ENCODE measurements at regions not wholly inside any gene's neighbourhood (a gene's known extent, or its start where the extent isn't known, plus 50 kb on each side); places are given as distances from the start of the nearest gene placed in this dataset.

GRCh38 chr6:113632220-113632864 is 224.8 kb upstream of the MARCKS start:
- in situ Hi-C loops (cut with HindIII; ENCODE audit: low pct_ligation_motif_present, low sequenced_read_pairs), result no loop called here
- H3K27me3 ChIP-seq (replicated peaks), result no peaks in the 10 kb centered on the region
- no peaks in the 10 kb centered on the region for H3K36me3 ChIP-seq (replicated peaks)
- peak; percentile 94 for DNase-seq
- TF ChIP-seq CTCF (IDR thresholded peaks at IDR 0.05; ENCODE audit: low read depth, low read length, missing control alignments), result no peak
- peak overlapping the region; percentile 94 for H3K27ac ChIP-seq
- peak overlapping the region; percentile 38 for H3K4me3 ChIP-seq (ENCODE audit: low read depth, low read length)

- no peaks in the 10 kb centered on the region for H3K36me3 ChIP-seq (replicated peaks)
- in situ Hi-C loops (cut with HindIII; ENCODE audit: low pct_ligation_motif_present, low sequenced_read_pairs), result no loop called here
- TF ChIP-seq CTCF (IDR thresholded peaks at IDR 0.05; ENCODE audit: low read depth, low read length, missing control alignments), result no peak
- no peak for DNase-seq
- no peak overlapping the region for H3K4me3 ChIP-seq (ENCODE audit: low read depth, low read length)
- no peaks in the 10 kb centered on the region for H3K27me3 ChIP-seq (replicated peaks)
- H3K27ac ChIP-seq, result no peak overlapping the region
These were observed 223.5 kb upstream of the MARCKS start for GRCh38 chr6:113633638-113634037.

- in situ Hi-C loops (cut with HindIII; ENCODE audit: low pct_ligation_motif_present, low sequenced_read_pairs), result no loop called here
- peak overlapping the region; percentile 34 for H3K27ac ChIP-seq
- peak; percentile 37 for DNase-seq
- H3K4me3 ChIP-seq (ENCODE audit: low read depth, low read length), result no peak overlapping the region
- H3K36me3 ChIP-seq (replicated peaks), result no peaks in the 10 kb centered on the region
- no peaks in the 10 kb centered on the region for H3K27me3 ChIP-seq (replicated peaks)
- no peak for TF ChIP-seq CTCF (IDR thresholded peaks at IDR 0.05; ENCODE audit: low read depth, low read length, missing control alignments)
These were observed 222.6 kb upstream of the MARCKS start for GRCh38 chr6:113634352-113635163.

- H3K36me3 ChIP-seq (replicated peaks), result no peaks in the 10 kb centered on the region
- no peaks in the 10 kb centered on the region for H3K27me3 ChIP-seq (replicated peaks)
- no peak for DNase-seq
- peak overlapping the region; percentile 39 for H3K27ac ChIP-seq
- in situ Hi-C loops (cut with HindIII; ENCODE audit: low pct_ligation_motif_present, low sequenced_read_pairs), result no loop called here
- no peak for TF ChIP-seq CTCF (IDR thresholded peaks at IDR 0.05; ENCODE audit: low read depth, low read length, missing control alignments)
- no peak overlapping the region for H3K4me3 ChIP-seq (ENCODE audit: low read depth, low read length)
These were observed 221.7 kb upstream of the MARCKS start for GRCh38 chr6:113635222-113635986.

GRCh38 chr6:113636357-113636824 is 220.8 kb upstream of the MARCKS start:
- TF ChIP-seq CTCF (IDR thresholded peaks at IDR 0.05; ENCODE audit: low read depth, low read length, missing control alignments), result no peak
- in situ Hi-C loops (cut with HindIII; ENCODE audit: low pct_ligation_motif_present, low sequenced_read_pairs), result no loop called here
- DNase-seq, result peak; percentile 71
- no peaks in the 10 kb centered on the region for H3K36me3 ChIP-seq (replicated peaks)
- peak overlapping the region; percentile 39 for H3K27ac ChIP-seq
- no peak overlapping the region for H3K4me3 ChIP-seq (ENCODE audit: low read depth, low read length)
- H3K27me3 ChIP-seq (replicated peaks), result no peaks in the 10 kb centered on the region
